Heart left ventricle (tissue), 16 donors: ENCODE measurements at regions not wholly inside any gene's neighbourhood (a gene's known extent, or its start where the extent isn't known, plus 50 kb on each side); places are given as distances from the start of the nearest gene placed in this dataset.

Source experiments
- ATAC-seq, 4 donors: fragments of 200-7000 bp; cut with Tn5 transposase; one replicate each; pipeline ENCODE4 v1.9.1; 2020 to 2022; ENCODE audit warnings: moderate library complexity in 4 of 4, mild to moderate bottlenecking in 3 of 4, moderate number of reproducible peaks in 1 of 4
- DNase-seq, 5 donors: peaks; one replicate each; pipeline ENCODE4 v3.0.0-alpha.2; 2020
- H3K27ac ChIP-seq, 12 donors: fragments of 200-600 bp; sonication (generic) in 4 of 12; one replicate each; pipeline versions ENCODE4 v1.5.0 to v1.8.0; 2016 to 2022; ENCODE audit warnings: mild to moderate bottlenecking in 2 of 12
- H3K27me3 ChIP-seq, 9 donors: fragments of 200-600 bp; sonication (generic) in 2 of 9; one replicate each; pipeline versions ENCODE4 v1.5.1 to v1.8.0; 2016 to 2022; ENCODE audit warnings: mild to moderate bottlenecking in 3 of 9
- H3K36me3 ChIP-seq, 9 donors: fragments of 200-600 bp; sonication (generic) in 2 of 9; one replicate each; pipeline versions ENCODE4 v1.5.0 to v1.8.0; 2018 to 2022; ENCODE audit warnings: mild to moderate bottlenecking in 2 of 9
- H3K4me1 ChIP-seq, 12 donors: fragments of 200-600 bp; sonication (generic) in 4 of 12; one replicate each; pipeline versions ENCODE4 v1.5.0 to v1.8.0; 2016 to 2022; ENCODE audit warnings: mild to moderate bottlenecking in 3 of 12
- H3K4me3 ChIP-seq, 12 donors: fragments of 200-600 bp; sonication (generic) in 4 of 12; one replicate each; pipeline versions ENCODE4 v1.5.0 to v1.8.0; 2017 to 2022; ENCODE audit warnings: mild to moderate bottlenecking in 9 of 12, moderate library complexity in 4 of 12
- H3K9me3 ChIP-seq, 12 donors: fragments of 200-600 bp; sonication (generic) in 4 of 12; one replicate each; pipeline versions ENCODE4 v1.5.0 to v1.8.0; 2016 to 2022; ENCODE audit warnings: mild to moderate bottlenecking in 1 of 12
- CTCF ChIP-seq, 12 donors: fragments of 200-600 bp; sonication (generic) in 4 of 12; IDR thresholded peaks; one replicate each; pipeline versions ENCODE4 v1.5.0 to v1.8.0; 2018 to 2022; ENCODE audit warnings: antibody characterized with exemption in 12 of 12, mild to moderate bottlenecking in 5 of 12
- POLR2A ChIP-seq, 2 donors: fragments of 450-650 bp; IDR thresholded peaks; one replicate each; pipeline ENCODE4 v1.6.1; 2017; ENCODE audit warnings: antibody characterized with exemption in 2 of 2, mild to moderate bottlenecking in 2 of 2, moderate library complexity in 2 of 2
- WGBS, 4 donors: extraction: QIAGEN DNeasy Blood & Tissue Kit in 2 of 4; methylation state at CpG; one replicate each; pipeline versions ENCODE4 v1.1.5 to v1.1.7; 2013 to 2018; 5-methylcytosine and 5-hydroxymethylcytosine counted together
- intact Hi-C, 10 donors: fragments of 100-400 bp; cut with DNase I; formaldehyde crosslinking; loops; one replicate each; pipeline versions ENCODE4 v1.11.1 to v1.14.2; 2022
- donor health status: ischemic (EF 13 %, LVEDD 7.1; RV severe dilation, severe dysfunction).
- donor health status: healthy with polysubstance abuse.
- donor health status: DM: no; HTN: yes; CAD: no.
- donor health status: DM: no; HTN: no; CAD: no.
- donor health status: ischemic (EF 25% LVEDD 6.9; RV normal size, moderate dysfunction).
- donor health status: ischemic (EF 25% LVEDD 5.7; RV mildly dilated, moderate dysfunction).
- donor health status: healthy.
- donor health status: DM: yes; HTN: yes; CAD: no.
- donor health status: ischemic (EF 35%, LVEDD 5.7; RV mildly dilated, moderate dysfunction).
- donor health status: nonischemic (EF 11% LVEDD 7.7; RV severe dilation, severe dysfunction).
- donor health status: DM: yes; HTN: yes; CAD: no.
- donor health status: PGD.
- donor health status: ischemic (EF 29% LVEDD 5.4; RV normal size, mild dysfunction).
- donor health status: nonischemic (EF 23%, LVEDD 6.1; RV moderate dilation, normal function).

- no peaks in the 10 kb centered on the region for H3K36me3 ChIP-seq
- no peak overlapping the region for H3K4me3 ChIP-seq
- intact Hi-C loops: no loop called here
- DNase-seq: no peak
- no peaks in the 10 kb centered on the region for H3K27me3 ChIP-seq
- peaks cover 0 to 5% (median 0%) of the 10 kb centered on the region in 12 donors for H3K9me3 ChIP-seq
- no peak overlapping the region for H3K27ac ChIP-seq
- ATAC-seq: no peak
- WGBS, 4 donors: 0 to 92% (median 52%) methylated on average over 1 of the region's 1 CpG
- H3K4me1 ChIP-seq: no peaks in the 10 kb centered on the region
- TF ChIP-seq POLR2A (IDR thresholded peaks at IDR 0.05) (no peak), CTCF (IDR thresholded peaks at IDR 0.05) (no peak)
Observed at GRCh38 chr17:70582777-70583176, 413.4 kb downstream of the KCNJ2 start.

DNA sequence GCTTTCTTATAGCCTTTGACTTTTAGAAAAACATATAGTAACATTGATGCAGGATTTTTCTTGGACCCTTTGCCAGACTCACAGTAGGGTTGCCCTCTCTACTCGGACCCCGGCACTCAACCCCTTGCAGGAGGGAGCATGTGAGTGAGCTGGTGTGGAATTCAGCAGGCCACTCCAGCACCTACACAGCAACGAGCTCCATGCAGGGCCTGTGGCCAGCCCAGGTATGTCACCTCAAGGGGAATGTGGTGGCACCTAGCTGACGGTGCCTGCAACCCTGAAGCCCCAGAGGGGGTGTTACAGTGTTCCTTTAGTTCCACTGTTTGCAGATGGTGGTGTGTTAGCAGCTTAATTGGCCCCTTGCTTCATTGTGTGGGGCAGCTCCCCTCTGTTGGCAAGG lies 414.9 kb downstream of the KCNJ2 start:
- Histone ChIP-seq H3K4me1 (no peaks in the 10 kb centered on the region), H3K27me3 (no peaks in the 10 kb centered on the region), H3K4me3 (no peak overlapping the region), H3K27ac (no peak overlapping the region), H3K36me3 (no peaks in the 10 kb centered on the region), H3K9me3 (peaks cover 0 to 5% (median 0%) of the 10 kb centered on the region in 12 donors)
- intact Hi-C loops: no loop called here
- DNase-seq (no peak), ATAC-seq (no peak)
- TF ChIP-seq CTCF (IDR thresholded peaks at IDR 0.05) (no peak), POLR2A (IDR thresholded peaks at IDR 0.05) (no peak)
- 60 to 91% (median 80%) methylated on average over 4 of the region's 4 CpGs for WGBS, 4 donors

DNA sequence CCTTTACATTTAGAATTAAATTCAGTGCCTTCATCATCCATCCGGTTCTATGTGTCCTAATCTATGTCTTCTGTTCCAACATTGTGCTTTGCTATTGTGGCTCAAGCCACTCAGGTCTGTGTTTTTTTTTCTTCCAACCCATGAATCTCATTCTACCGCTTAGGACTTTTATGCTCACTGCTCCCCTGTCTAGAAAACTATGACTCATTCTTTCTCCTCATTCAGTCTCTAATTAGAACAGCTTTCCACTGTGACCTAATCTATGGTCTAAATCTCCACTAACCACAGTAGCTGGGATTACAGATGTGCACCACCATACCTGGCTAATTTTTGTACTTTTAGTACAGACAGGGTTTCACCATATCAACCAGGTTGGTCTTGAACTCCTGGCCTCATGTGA lies 418.7 kb downstream of the KCNJ2 start:
- Histone ChIP-seq H3K27ac (no peak overlapping the region), H3K4me3 (no peak overlapping the region), H3K9me3 (peaks cover 0 to 5% (median 0%) of the 10 kb centered on the region in 12 donors), H3K27me3 (no peaks in the 10 kb centered on the region), H3K4me1 (no peaks in the 10 kb centered on the region), H3K36me3 (no peaks in the 10 kb centered on the region)
- 84 to 89% (median 87%) methylated on average over 2 of the region's 2 CpGs for WGBS, 4 donors
- TF ChIP-seq POLR2A (IDR thresholded peaks at IDR 0.05): no peak
- no peak for TF ChIP-seq CTCF (IDR thresholded peaks at IDR 0.05)
- DNase-seq (no peak), ATAC-seq (no peak)
- intact Hi-C loops: no loop called here

- Histone ChIP-seq H3K9me3 (no peaks in the 10 kb centered on the region), H3K4me1 (no peaks in the 10 kb centered on the region), H3K36me3 (no peaks in the 10 kb centered on the region), H3K4me3 (no peak overlapping the region), H3K27ac (no peak overlapping the region), H3K27me3 (no peaks in the 10 kb centered on the region)
- DNase-seq: no peak
- intact Hi-C loops: no loop called here
- TF ChIP-seq CTCF (IDR thresholded peaks at IDR 0.05) (no peak), POLR2A (IDR thresholded peaks at IDR 0.05) (no peak)
- ATAC-seq: no peak
Observed at GRCh38 chr17:70597774-70598173, 428.4 kb downstream of the KCNJ2 start.
